H9 (cell line): ENCODE measurements at regions not wholly inside any gene's neighbourhood (a gene's known extent, or its start where the extent isn't known, plus 50 kb on each side); places are given as distances from the start of the nearest gene placed in this dataset.

Source experiments
- DNase-seq: peaks from one replicate; pipeline ENCODE4 v3.0.0-alpha.2; 2017
- H2AFZ ChIP-seq: one replicate; pipeline ENCODE4 v1.6.1; 2013; ENCODE audit warnings: mild to moderate bottlenecking, low read length, control low read depth, moderate library complexity
- H2AK5ac ChIP-seq: 2 replicates; pipeline ENCODE4 v1.6.1; 2013; ENCODE audit warnings: low read length, control low read depth, mixed read lengths; ENCODE audit not compliant: insufficient read length
- H2BK120ac ChIP-seq: one replicate; pipeline ENCODE4 v1.6.1; 2013; ENCODE audit warnings: low read depth, mild to moderate bottlenecking, low read length, control low read depth, inconsistent platforms; ENCODE audit not compliant: poor library complexity, severe bottlenecking
- H2BK12ac ChIP-seq: 2 replicates; pipeline ENCODE4 v1.6.1; 2013; ENCODE audit warnings: low read length, control low read depth, mixed read lengths, low read depth; ENCODE audit not compliant: insufficient read length
- H2BK15ac ChIP-seq: 2 replicates; pipeline ENCODE4 v1.6.1; 2013; ENCODE audit warnings: low read depth, low read length, control low read depth
- H2BK20ac ChIP-seq: one replicate; pipeline ENCODE4 v1.6.1; 2013; ENCODE audit warnings: low read depth, mild to moderate bottlenecking, low read length, control low read depth, inconsistent platforms; ENCODE audit not compliant: poor library complexity, severe bottlenecking
- H2BK5ac ChIP-seq: 2 replicates; pipeline ENCODE4 v1.6.1; 2013; ENCODE audit warnings: low read length, control low read depth, mixed read lengths; ENCODE audit not compliant: insufficient read length
- H3K14ac ChIP-seq: 2 replicates; pipeline ENCODE4 v1.6.1; 2013; ENCODE audit warnings: low read length, control low read depth; ENCODE audit not compliant: insufficient read depth
- H3K18ac ChIP-seq: 2 replicates; pipeline ENCODE4 v1.6.1; 2013; ENCODE audit warnings: low read depth, mild to moderate bottlenecking, mixed read lengths, low read length, control low read depth; ENCODE audit not compliant: insufficient read length
- H3K23ac ChIP-seq: 2 replicates; pipeline ENCODE4 v1.6.1; 2013; ENCODE audit warnings: low read length, control low read depth, mixed read lengths, low read depth; ENCODE audit not compliant: insufficient read length
- H3K23me2 ChIP-seq: 2 replicates; pipeline ENCODE4 v1.6.1; 2013; ENCODE audit warnings: low read depth, mild to moderate bottlenecking, mixed read lengths, low read length, control low read depth; ENCODE audit not compliant: insufficient read length, poor library complexity, severe bottlenecking
- H3K27ac ChIP-seq: 2 replicates; pipeline ENCODE4 v1.5.1; 2013; ENCODE audit warnings: low read length, control low read depth, mixed read lengths, low read depth; ENCODE audit not compliant: insufficient read length
- H3K27me3 ChIP-seq: 2 replicates; pipeline ENCODE4 v1.6.1; 2013; ENCODE audit warnings: low read length, control low read depth, inconsistent platforms; ENCODE audit not compliant: insufficient read depth
- H3K4ac ChIP-seq: 2 replicates; pipeline ENCODE4 v1.6.1; 2013; ENCODE audit warnings: low read depth, mild to moderate bottlenecking, control low read depth, inconsistent platforms, low read length, moderate library complexity
- H3K4me1 ChIP-seq: 2 replicates; pipeline ENCODE4 v1.6.1; 2013; ENCODE audit warnings: low read length, control low read depth, inconsistent platforms; ENCODE audit not compliant: insufficient read depth
- H3K4me2 ChIP-seq: 2 replicates; pipeline ENCODE4 v1.6.1; 2013; ENCODE audit warnings: low read length, control low read depth, mixed read lengths; ENCODE audit not compliant: insufficient read length, insufficient read depth
- H3K56ac ChIP-seq: 2 replicates; pipeline ENCODE4 v1.6.1; 2013; ENCODE audit warnings: low read depth, mild to moderate bottlenecking, mixed read lengths, low read length, control low read depth; ENCODE audit not compliant: insufficient read length
- H3K79me1 ChIP-seq: 2 replicates; pipeline ENCODE4 v1.6.1; 2013; ENCODE audit warnings: low read depth, mild to moderate bottlenecking, moderate library complexity, low read length, control low read depth, inconsistent platforms; ENCODE audit not compliant: insufficient read depth, poor library complexity, severe bottlenecking
- H3K79me2 ChIP-seq: 2 replicates; pipeline ENCODE4 v1.6.1; 2013; ENCODE audit warnings: low read length, control low read depth, inconsistent platforms; ENCODE audit not compliant: insufficient read depth
- H3K9ac ChIP-seq: 2 replicates; pipeline ENCODE4 v1.6.1; 2013; ENCODE audit warnings: low read length, control low read depth, mixed read lengths; ENCODE audit not compliant: insufficient read length; ENCODE audit errors: extremely low read depth
- H3K9me3 ChIP-seq: one replicate; pipeline ENCODE4 v1.6.1; 2013; ENCODE audit warnings: low read depth, low read length, inconsistent platforms; ENCODE audit not compliant: control insufficient read depth
- H3T11ph ChIP-seq: one replicate; pipeline ENCODE4 v1.6.1; 2013; ENCODE audit warnings: mild to moderate bottlenecking, low read length, control low read depth, inconsistent platforms
- H4K20me1 ChIP-seq: one replicate; pipeline ENCODE4 v1.6.1; 2013; ENCODE audit not compliant: control insufficient read depth, insufficient read length, insufficient read depth
- H4K5ac ChIP-seq: 2 replicates; pipeline ENCODE4 v1.6.1; 2013; ENCODE audit warnings: low read depth, mild to moderate bottlenecking, mixed read lengths, low read length, control low read depth; ENCODE audit not compliant: insufficient read length
- H4K8ac ChIP-seq: replicated peaks from 2 replicates; pipeline ENCODE4 v1.6.1; 2013; ENCODE audit warnings: low read length, control low read depth, mixed read lengths, low read depth; ENCODE audit not compliant: insufficient read length
- H4K91ac ChIP-seq: 2 replicates; pipeline ENCODE4 v1.6.1; 2013; ENCODE audit warnings: low read depth, mild to moderate bottlenecking, moderate library complexity, mixed read lengths, low read length, control low read depth; ENCODE audit not compliant: insufficient read length
- H3K27ac Mint-ChIP-seq, 3 experiments: 2 replicates in 2 of 3; 3 replicates in 1 of 3; pipeline ENCODE4 v1.8.0; 2020 to 2021; ENCODE audit warnings: mixed read lengths in 3 of 3, mild to moderate bottlenecking in 1 of 3, moderate library complexity in 1 of 3
- H3K27me3 Mint-ChIP-seq: 2 replicates; pipeline ENCODE4 v1.8.0; 2021; ENCODE audit warnings: low read depth, mild to moderate bottlenecking, moderate library complexity, mixed read lengths
- H3K36me3 Mint-ChIP-seq, 3 experiments: 2 replicates in 2 of 3; 3 replicates in 1 of 3; pipeline ENCODE4 v1.8.0; 2020 to 2021; ENCODE audit warnings: low read depth in 3 of 3, mixed read lengths in 3 of 3; ENCODE audit not compliant: insufficient read depth in 1 of 3
- H3K4me1 Mint-ChIP-seq, 2 experiments: 2 replicates each; pipeline ENCODE4 v1.8.0; 2020; ENCODE audit warnings: mixed read lengths in 2 of 2
- H3K4me3 Mint-ChIP-seq, 2 experiments: 2 replicates in 1 of 2; 3 replicates in 1 of 2; pipeline ENCODE4 v1.8.0; 2020 to 2021; ENCODE audit warnings: mild to moderate bottlenecking in 2 of 2, mixed read lengths in 2 of 2, moderate library complexity in 1 of 2
- H3K9me3 Mint-ChIP-seq, 2 experiments: 2 replicates in 1 of 2; 3 replicates in 1 of 2; pipeline ENCODE4 v1.8.0; 2020; ENCODE audit warnings: mild to moderate bottlenecking in 2 of 2, mixed read lengths in 2 of 2, moderate library complexity in 1 of 2
- WGBS: extraction: QIAGEN DNeasy Blood & Tissue Kit; methylation state at CpG from one replicate; pipeline ENCODE4 v1.1.7; 2013; ENCODE audit warnings: missing lambda C conversion rate, low lambda C conversion rate, mixed read lengths; ENCODE audit not compliant: insufficient read length; ENCODE audit errors: extremely low coverage; 5-methylcytosine and 5-hydroxymethylcytosine counted together
- TF ChIP-seq, protein P1 (sequence below): fragments of 200-600 bp; sonication (generic); conservative IDR thresholded peaks from 3 replicates; pipeline ENCODE4 v1.8.0; 2021; ENCODE audit warnings: antibody characterized with exemption, mild to moderate bottlenecking

DNA sequence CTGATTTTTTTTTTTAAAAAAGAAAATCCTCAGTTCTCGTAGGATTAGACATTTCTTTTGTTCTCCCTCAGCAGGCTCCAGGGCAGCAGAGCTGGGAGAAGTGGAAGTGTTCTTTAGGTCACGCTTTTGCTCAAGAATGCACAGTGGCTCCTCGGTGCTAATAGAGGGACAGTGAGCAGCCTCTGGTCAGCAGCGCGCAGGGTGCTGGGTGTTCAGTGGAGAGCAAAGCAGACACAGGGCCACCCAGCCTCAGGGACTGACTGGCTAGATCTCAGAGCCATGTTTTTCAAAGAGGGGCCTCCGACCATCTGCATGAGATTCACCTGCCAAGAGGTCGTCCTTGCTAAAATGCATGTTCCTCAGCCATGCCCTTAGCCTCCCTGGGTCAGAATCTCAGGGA, 218.8 kb downstream of the HAUS1 start:
- no peak overlapping the region for H3K18ac ChIP-seq
- no peak overlapping the region; the same call in 1 of the 2 replicates for H3K14ac ChIP-seq
- Mint-ChIP-seq H3K27me3 (no peaks in the 10 kb centered on the region; the same call in 1 of the 2 replicates), H3K36me3 (no peaks in the 10 kb centered on the region), H3K9me3 (no peaks in the 10 kb centered on the region), H3K27ac (peak overlapping the region in 1 of 3 experiments; percentile 59; a peak in 1 of 7 replicates), H3K4me3 (no peak overlapping the region), H3K4me1 (peaks cover 24 to 33% of the 10 kb centered on the region in 2 experiments)
- H4K8ac ChIP-seq: no peak overlapping the region
- no peaks in the 10 kb centered on the region for H3K27me3 ChIP-seq
- no peak overlapping the region for H4K91ac ChIP-seq
- no peak overlapping the region for H3K27ac ChIP-seq
- H3K4me1 ChIP-seq: peaks cover 8% of the 10 kb centered on the region; the same call in 1 of the 2 replicates
- no peak overlapping the region for H2BK15ac ChIP-seq
- H3K79me1 ChIP-seq: no peaks in the 10 kb centered on the region
- no peak for DNase-seq
- no peak overlapping the region for H3T11ph ChIP-seq
- H3K56ac ChIP-seq: no peak overlapping the region
- no peak overlapping the region for H3K9ac ChIP-seq
- no peak overlapping the region for H2BK5ac ChIP-seq
- no peak overlapping the region for H2AK5ac ChIP-seq
- no peak overlapping the region for H2AFZ ChIP-seq
- no peaks in the 10 kb centered on the region for H3K23me2 ChIP-seq
- no peaks in the 10 kb centered on the region for H4K20me1 ChIP-seq
- H2BK20ac ChIP-seq: no peak overlapping the region
- H3K4ac ChIP-seq: no peak overlapping the region
- WGBS: no CpG with 5 or more reads among the region's 7 CpGs
- no peak overlapping the region for H3K23ac ChIP-seq
- TF ChIP-seq, protein P1, sequence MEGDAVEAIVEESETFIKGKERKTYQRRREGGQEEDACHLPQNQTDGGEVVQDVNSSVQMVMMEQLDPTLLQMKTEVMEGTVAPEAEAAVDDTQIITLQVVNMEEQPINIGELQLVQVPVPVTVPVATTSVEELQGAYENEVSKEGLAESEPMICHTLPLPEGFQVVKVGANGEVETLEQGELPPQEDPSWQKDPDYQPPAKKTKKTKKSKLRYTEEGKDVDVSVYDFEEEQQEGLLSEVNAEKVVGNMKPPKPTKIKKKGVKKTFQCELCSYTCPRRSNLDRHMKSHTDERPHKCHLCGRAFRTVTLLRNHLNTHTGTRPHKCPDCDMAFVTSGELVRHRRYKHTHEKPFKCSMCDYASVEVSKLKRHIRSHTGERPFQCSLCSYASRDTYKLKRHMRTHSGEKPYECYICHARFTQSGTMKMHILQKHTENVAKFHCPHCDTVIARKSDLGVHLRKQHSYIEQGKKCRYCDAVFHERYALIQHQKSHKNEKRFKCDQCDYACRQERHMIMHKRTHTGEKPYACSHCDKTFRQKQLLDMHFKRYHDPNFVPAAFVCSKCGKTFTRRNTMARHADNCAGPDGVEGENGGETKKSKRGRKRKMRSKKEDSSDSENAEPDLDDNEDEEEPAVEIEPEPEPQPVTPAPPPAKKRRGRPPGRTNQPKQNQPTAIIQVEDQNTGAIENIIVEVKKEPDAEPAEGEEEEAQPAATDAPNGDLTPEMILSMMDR: no peak
- no peaks in the 10 kb centered on the region for H3K9me3 ChIP-seq
- no peaks in the 10 kb centered on the region for H3K79me2 ChIP-seq
- H3K4me2 ChIP-seq: no peak overlapping the region
- no peak overlapping the region for H2BK12ac ChIP-seq
- H2BK120ac ChIP-seq: no peak overlapping the region
- no peak overlapping the region for H4K5ac ChIP-seq
